ENCODE measurements at regions not wholly inside any gene's neighbourhood (a gene's known extent, or its start where the extent isn't known, plus 50 kb on each side); places are given as distances from the start of the nearest gene placed in this dataset.

GRCh38 chr3:139217633-139218032 is 126.2 kb upstream of the MRPS22 start:
- TF ChIP-seq EZH2phosphoT487 (IDR thresholded peaks at IDR 0.05; ENCODE audit: borderline replicate concordance, low read depth, low read length) (no peak), CTCF (conservative IDR thresholded peaks at IDR 0.05; ENCODE audit: low read length) (no peak)
